ENCODE measurements at regions not wholly inside any gene's neighbourhood (a gene's known extent, or its start where the extent isn't known, plus 50 kb on each side); places are given as distances from the start of the nearest gene placed in this dataset.
A peak's percentile ranks its signal among the peaks of the same experiment; 100 is the strongest.

DNA sequence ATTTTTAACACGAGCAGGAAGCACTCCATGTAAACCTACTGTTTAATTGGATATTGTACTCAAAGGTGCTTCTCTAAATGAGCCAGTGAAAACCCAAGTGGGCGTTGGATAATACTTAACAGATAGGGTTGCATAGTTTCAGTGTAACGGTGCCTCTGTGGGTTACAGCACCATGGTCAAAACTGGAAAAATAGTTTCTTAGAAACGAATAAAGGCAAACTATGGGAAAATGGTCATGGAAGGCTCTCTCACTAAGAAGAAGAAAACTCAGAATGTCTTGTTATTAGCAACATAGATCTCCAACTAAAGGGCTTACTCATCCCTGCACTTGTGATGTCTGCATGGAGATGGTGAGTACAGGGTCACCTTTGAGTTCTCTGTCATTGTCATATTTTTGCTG lies 59.1 kb upstream of the NEDD9 start:
- DNase-seq, result no peak

DNA sequence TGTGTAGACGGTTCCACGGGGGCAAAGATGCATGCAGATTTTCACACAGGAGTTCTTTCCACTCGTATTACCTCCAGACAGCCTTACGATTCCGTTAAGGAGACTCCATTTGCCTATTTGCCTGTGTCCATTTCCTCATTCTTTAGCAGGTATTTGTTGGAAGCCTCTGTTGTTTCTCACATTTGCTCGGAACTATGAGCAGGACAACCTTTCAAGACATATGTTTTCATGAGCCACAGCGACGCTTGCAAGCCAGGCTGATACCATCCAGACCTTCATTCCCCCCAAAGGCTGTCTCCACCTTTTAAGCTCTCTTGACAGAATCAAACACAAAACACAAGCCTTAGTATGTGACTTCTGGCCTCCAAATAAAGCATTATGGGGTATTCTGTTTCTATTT lies 57.6 kb upstream of the NEDD9 start:
- no peak for DNase-seq

DNA sequence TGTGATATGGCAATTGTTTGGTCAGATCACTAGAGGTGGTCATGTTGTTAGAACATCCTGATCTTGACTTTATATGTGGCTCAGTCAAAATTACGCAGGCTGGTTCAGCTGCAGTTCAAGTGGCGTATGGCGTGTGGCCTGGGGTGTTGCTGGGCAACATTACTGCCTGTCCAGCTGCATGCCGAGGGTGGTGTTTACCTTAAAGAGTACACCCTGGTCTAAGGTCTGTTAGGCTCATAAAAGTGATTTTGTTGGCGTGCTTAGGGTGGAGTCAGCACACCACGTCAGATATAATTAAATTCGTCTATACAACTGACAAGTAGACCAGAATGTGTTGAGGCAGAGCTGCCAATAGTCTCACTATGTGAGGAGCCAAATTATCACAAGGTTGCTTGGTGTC lies 55.6 kb upstream of the NEDD9 start:
- peak; percentile 75 for DNase-seq

DNA sequence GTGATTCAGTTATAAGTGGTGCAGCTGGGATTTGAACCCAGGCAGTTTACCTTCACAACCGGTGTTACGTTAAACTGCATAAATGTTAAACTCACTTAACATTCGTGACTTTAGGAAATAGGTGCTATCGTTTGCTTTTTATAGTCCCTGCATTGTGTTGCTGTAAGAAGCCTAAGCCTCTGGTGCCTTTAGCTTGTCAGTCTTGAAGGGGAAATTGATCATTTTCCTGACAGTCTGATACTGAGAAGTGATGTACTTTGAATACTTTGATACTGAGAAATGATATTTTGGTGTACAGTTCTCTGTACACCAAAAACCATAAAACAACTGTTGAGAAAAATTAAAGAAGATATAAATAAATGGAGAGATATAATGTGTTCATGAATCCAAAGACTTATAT lies 52.5 kb upstream of the NEDD9 start:
- DNase-seq, result no peak

DNA sequence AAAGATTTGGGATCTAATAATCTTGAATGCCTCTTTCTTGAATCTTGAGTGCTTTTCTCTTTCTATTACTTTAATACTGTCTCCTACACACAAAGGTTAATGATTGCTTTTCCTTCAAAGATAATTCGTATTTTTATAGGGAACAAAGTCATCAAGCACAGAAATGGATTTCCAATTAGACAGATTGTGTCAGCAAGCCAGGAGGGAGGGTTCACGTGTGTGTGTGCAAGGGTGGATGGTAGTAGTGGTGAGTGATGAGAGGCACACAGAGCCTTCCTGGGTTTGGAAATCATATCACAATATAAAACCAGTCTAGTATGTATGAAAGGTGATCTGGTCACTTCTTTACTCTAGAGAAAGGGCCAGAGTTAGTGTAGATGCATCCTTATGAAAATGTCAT lies 51.2 kb upstream of the NEDD9 start:
- DNase-seq, result no peak

DNA sequence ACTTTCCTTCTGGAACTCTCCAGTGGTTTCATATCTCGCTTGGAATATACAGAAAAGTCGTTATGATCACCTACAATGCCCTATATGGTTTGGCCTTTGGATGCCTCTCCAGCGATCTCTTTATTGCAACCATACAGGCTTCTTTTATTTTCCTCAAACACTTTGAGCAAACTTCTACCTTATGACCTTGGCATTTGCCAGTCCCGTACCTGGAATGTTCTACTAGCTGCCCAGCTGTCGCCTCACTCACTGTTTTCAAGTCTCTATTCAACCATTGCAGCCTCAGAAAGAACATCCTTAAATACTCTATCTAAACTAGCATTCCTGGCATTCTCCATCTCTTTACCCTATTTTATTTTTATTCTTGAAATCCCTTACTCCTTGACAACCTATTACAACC lies 50.4 kb upstream of the NEDD9 start:
- DNase-seq, result no peak

All from DMS153 (cell line).